DMS153 treated with DMSO at 0.1 percent for 48 hours (cell line): ENCODE measurements at regions not wholly inside any gene's neighbourhood (a gene's known extent, or its start where the extent isn't known, plus 50 kb on each side); places are given as distances from the start of the nearest gene placed in this dataset.

Experiments
- DNase-seq: peaks from one replicate; lab custom pipeline; 2025; ENCODE audit not compliant: unreplicated experiment; lab: John Stamatoyannopoulos, UW

GRCh38 chr1:82483146-82483545, 682.4 kb downstream of the ADGRL2 start:
- DNase-seq, result no peak

- DNase-seq, result no peak
These were observed 678.2 kb downstream of the ADGRL2 start for GRCh38 chr1:82478916-82479315.

DNA sequence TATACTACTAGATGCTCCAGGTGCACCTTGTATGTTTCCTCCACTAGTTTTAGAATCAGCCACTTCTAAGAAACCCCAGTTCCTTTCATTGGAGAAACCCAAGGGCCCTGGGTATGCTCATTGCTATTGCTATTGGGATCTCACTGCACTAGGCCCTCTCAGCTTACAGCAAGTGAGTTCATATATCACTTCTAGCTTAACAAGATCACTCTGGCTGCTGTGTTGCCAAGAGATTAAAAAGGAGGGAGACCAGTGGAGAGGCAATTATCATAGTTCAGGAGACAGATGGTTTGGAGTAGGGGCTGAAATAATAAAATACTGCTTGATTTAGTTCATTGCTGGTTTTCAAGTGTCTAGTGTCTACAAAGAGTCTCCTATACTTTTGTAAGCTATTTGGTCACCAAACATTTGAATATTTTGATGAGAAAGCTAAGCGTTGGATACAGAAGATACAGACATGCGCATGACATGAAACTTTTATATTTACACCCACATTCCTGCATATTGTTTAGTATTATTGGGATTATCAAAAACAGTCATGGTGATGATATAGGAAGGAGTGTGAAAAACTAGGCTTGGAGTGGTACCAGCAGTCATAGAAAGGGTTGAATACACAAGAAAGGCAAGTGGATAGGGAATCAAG, 671.9 kb downstream of the ADGRL2 start:
- no peak for DNase-seq

DNA sequence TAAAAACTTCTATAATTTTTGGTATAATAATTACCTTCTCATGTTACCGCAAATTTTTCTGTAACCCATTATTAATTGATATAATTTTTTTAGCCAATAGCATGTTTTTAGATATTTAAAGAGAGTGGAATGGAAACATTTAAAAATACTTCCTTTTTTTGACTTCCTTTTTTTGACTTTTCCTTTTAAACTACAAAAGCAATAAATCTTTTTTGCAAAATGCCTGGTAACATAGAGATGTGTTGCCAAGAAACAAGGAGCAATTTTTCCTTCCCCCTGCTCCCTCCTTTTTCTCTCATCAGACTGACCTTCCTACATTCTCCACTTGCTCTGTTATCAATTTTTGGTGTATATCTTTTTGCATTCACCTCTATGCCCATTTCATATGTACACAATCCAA, 666.2 kb downstream of the ADGRL2 start:
- no peak for DNase-seq

GRCh38 chr1:82466416-82466815, 665.7 kb downstream of the ADGRL2 start:
- DNase-seq, result no peak

DNA sequence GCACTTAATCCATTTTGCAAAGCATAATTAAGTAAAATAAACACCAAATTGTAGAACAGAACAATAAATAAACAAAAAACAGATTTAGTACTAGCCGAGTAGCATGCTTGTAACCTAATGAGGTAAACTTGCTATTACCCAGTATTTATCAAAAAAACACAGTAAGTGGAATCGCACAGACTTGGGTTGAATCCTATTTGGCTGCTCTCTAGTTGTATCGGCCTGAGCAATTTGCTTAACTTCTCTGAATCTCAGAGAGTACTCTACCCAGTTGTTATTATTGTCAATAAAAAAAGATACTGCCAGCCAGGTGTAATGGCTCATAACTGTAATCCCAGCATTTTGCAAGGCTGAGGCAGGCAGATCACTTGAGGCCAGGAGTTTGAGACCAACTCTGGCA, 664.3 kb downstream of the ADGRL2 start:
- DNase-seq, result no peak

- DNase-seq, result peak; percentile 54
These were observed 663.7 kb downstream of the ADGRL2 start for GRCh38 chr1:82464362-82465001.

- no peak for DNase-seq
These were observed 663.2 kb downstream of the ADGRL2 start for GRCh38 chr1:82463951-82464350.

- no peak for DNase-seq
These were observed 661.6 kb downstream of the ADGRL2 start for GRCh38 chr1:82462366-82462765.

- DNase-seq, result no peak
These were observed 654.6 kb downstream of the ADGRL2 start for GRCh38 chr1:82455342-82455741.

DNA sequence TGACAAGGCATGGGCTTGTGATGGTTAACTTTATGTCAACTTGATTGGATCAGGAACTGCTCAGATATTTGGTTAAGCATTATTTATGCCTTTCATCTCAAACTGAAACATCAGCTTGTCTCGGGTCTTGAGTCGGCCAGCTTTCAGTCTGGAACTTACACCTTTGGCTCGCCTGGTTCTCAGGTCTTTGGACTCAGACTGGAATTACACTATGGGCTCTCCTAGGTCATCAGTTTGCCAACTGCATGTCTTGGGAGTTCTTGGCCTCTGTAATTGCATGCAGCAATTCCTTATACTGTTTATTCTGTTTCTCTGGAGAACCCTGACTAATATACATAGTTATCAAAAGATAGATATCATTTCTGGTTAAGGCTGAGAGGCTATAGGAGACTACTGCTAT, 653.7 kb downstream of the ADGRL2 start:
- DNase-seq, result no peak

GRCh38 chr1:82453511-82454185, 652.9 kb downstream of the ADGRL2 start:
- no peak for DNase-seq

DNA sequence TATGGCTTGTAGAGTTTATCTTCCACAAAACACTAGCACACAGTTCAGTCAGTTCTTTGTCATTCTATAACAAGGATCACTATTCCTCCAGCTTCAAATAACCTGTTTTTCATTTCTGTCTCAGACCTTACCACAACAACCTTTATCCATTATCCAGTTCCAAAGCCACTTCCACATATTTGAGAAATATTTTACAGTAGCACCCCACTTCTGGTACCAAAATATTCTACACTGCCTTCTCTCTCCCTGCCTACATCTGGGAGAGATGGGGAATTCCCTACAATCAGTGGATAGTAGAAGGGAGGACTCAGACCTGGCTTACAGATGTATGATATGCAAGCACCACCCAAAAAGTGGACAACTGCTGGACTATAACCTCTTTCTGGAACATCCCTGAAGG, 651.4 kb downstream of the ADGRL2 start:
- no peak for DNase-seq

DNA sequence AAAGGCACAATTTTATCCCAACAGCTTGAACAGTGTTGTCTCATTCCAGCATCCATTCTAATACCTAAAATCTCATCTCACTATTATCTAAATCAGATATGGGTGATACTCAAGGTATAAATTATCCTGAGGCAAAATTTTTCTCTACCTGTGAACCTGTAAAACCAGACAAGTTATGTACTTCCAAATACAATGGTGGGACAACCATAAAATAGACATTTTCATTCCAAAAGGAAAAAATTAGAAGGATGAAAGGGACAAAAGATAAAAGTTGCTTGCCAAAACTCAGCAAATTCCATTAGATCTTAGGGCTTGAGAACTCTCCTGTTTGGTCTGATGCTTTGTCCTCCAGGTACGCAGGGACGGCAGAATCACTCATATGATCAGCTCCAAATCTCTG, 650.5 kb downstream of the ADGRL2 start:
- no peak for DNase-seq

DNA sequence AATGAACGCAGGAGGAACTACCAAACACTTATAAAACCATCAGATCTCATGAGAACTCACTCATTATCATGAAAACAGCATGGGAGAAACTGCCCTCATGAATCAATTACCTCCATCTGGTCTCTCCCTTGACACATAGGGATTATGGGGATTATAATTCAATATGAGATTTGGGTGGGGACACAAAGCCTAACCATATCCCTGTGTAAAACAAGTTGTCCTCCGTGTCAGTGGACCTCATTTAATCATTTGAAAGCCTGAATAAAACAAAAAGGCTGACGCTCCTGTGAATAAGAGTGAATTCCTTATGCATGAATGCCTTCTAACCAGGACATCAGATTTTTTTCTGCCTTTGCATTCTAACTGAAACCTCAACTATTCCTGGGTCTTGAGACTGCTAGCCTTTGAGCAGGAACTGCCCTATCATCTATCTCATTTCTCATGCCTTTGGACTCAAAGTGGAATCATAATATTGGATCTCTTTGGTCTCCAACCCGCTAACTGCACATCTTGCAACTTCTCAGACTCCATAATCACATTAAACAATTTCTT, 648.8 kb downstream of the ADGRL2 start:
- DNase-seq, result no peak

- DNase-seq, result no peak
These were observed 646.2 kb downstream of the ADGRL2 start for GRCh38 chr1:82446955-82447354.

GRCh38 chr1:82446236-82446635, 645.5 kb downstream of the ADGRL2 start:
- no peak for DNase-seq

DNA sequence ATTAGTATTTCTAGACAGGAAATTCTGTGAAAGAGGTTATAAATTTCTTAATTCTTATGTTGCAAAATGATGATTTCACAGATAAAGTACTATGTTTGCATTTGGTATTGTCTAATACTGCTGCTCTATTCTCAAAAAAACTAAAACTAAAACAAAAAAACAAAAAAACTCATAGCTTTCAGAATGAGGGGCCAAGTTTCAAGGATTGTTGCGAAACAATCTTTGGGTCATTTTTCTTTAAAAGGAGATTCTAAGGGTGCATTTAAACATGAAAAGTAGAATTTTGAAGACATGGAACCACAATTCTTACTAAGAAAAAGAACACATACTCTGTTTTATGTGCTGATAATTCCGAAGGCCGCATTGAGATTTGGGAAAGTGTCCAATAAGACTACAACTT, 645.1 kb downstream of the ADGRL2 start:
- DNase-seq, result no peak

GRCh38 chr1:82445132-82445531, 644.4 kb downstream of the ADGRL2 start:
- DNase-seq, result no peak

GRCh38 chr1:82441402-82441801, 640.7 kb downstream of the ADGRL2 start:
- DNase-seq, result no peak

- DNase-seq, result no peak
These were observed 622.6 kb downstream of the ADGRL2 start for GRCh38 chr1:82423174-82423815.

DNA sequence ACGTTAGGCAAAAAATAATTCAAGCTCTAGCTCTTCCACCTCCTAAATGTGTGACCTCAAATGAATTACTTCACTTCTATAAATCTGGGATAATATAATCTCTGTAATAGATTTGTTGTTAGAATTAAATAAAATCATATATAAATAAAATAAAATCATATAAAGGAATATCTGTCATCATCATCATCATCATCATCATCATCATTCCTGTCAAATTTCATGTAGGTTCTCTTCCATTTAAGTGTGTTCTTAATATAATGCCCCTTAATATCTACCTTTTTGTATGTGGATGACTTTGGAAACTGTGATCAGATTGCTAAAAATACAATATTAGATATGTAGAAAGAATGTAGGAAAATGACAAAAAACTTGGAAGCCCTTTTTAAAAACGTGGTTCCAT, 621.0 kb downstream of the ADGRL2 start:
- DNase-seq, result no peak
